GM18861 (cell line): ENCODE measurements at regions not wholly inside any gene's neighbourhood (a gene's known extent, or its start where the extent isn't known, plus 50 kb on each side); places are given as distances from the start of the nearest gene placed in this dataset.

Source experiments
- ATAC-seq: cut with Tn5 transposase; IDR thresholded peaks from one replicate; pipeline ENCODE4 v1.9.1; 2021; ENCODE audit not compliant: unreplicated experiment

GRCh38 chr1:239023732-239024360 lies 362.5 kb upstream of the CHRM3 start:
- ATAC-seq, result no peak

- no peak for ATAC-seq
Observed at GRCh38 chr1:239016337-239016736, 370.0 kb upstream of the CHRM3 start.

GRCh38 chr1:239011382-239011781 lies 375.0 kb upstream of the CHRM3 start:
- no peak for ATAC-seq

GRCh38 chr1:239008568-239008967 lies 377.8 kb upstream of the CHRM3 start:
- no peak for ATAC-seq

GRCh38 chr1:239006276-239006675 lies 380.1 kb upstream of the CHRM3 start:
- no peak for ATAC-seq

GRCh38 chr1:238999944-239000343 lies 386.4 kb upstream of the CHRM3 start:
- no peak for ATAC-seq

GRCh38 chr1:238998577-238998976 lies 387.8 kb upstream of the CHRM3 start:
- ATAC-seq, result no peak

GRCh38 chr1:238991765-238992495 lies 394.4 kb upstream of the CHRM3 start:
- no peak for ATAC-seq

GRCh38 chr1:238985312-238985711 lies 401.1 kb upstream of the CHRM3 start:
- ATAC-seq, result no peak

- ATAC-seq, result no peak
Observed at GRCh38 chr1:238982736-238983135, 403.6 kb upstream of the CHRM3 start.

- ATAC-seq, result no peak
Observed at GRCh38 chr1:238981317-238981933, 404.9 kb upstream of the CHRM3 start.

GRCh38 chr1:238980053-238980452 lies 406.3 kb upstream of the CHRM3 start:
- ATAC-seq, result no peak

- no peak for ATAC-seq
Observed at GRCh38 chr1:238964631-238965030, 421.7 kb upstream of the CHRM3 start.

GRCh38 chr1:238962941-238963340 lies 423.4 kb upstream of the CHRM3 start:
- ATAC-seq, result no peak

GRCh38 chr1:238961790-238962189 lies 424.6 kb upstream of the CHRM3 start:
- ATAC-seq, result no peak

GRCh38 chr1:238960071-238960470 lies 426.3 kb upstream of the CHRM3 start:
- no peak for ATAC-seq

- ATAC-seq, result no peak
Observed at GRCh38 chr1:238955934-238956333, 430.4 kb upstream of the CHRM3 start.

GRCh38 chr1:238954865-238955264 lies 431.5 kb upstream of the CHRM3 start:
- ATAC-seq, result no peak

GRCh38 chr1:238953448-238954010 lies 432.8 kb upstream of the CHRM3 start:
- ATAC-seq, result no peak

- ATAC-seq, result no peak
Observed at GRCh38 chr1:238951809-238952208, 434.6 kb upstream of the CHRM3 start.

- no peak for ATAC-seq
Observed at GRCh38 chr1:238950784-238951183, 435.6 kb upstream of the CHRM3 start.

- no peak for ATAC-seq
Observed at GRCh38 chr1:238950017-238950416, 436.4 kb upstream of the CHRM3 start.
